ENCODE measurements at regions not wholly inside any gene's neighbourhood (a gene's known extent, or its start where the extent isn't known, plus 50 kb on each side); places are given as distances from the start of the nearest gene placed in this dataset.

DNA sequence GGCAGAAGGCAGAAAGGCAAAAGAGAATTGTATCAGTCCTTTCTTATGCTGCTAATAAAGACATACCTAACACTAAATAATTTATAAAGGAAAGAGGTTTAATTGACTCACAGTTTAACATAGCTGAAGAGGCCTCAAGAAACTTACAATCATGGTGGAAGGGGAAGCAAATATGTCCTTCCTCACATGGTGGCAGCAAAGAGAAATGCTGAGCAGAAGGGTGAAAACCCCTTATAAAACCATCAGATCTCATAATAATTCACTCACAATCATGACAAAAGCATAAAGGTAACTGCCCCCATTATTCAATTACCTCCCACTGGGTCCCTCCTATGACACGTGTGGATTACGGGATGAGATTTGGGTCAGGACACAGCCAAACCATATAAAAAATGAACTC, 312.5 kb upstream of the PTGER4 start:
- H3K4me1 Mint-ChIP-seq (ENCODE audit: low read depth), result no peaks in the 10 kb centered on the region
- TF ChIP-seq, protein P1, sequence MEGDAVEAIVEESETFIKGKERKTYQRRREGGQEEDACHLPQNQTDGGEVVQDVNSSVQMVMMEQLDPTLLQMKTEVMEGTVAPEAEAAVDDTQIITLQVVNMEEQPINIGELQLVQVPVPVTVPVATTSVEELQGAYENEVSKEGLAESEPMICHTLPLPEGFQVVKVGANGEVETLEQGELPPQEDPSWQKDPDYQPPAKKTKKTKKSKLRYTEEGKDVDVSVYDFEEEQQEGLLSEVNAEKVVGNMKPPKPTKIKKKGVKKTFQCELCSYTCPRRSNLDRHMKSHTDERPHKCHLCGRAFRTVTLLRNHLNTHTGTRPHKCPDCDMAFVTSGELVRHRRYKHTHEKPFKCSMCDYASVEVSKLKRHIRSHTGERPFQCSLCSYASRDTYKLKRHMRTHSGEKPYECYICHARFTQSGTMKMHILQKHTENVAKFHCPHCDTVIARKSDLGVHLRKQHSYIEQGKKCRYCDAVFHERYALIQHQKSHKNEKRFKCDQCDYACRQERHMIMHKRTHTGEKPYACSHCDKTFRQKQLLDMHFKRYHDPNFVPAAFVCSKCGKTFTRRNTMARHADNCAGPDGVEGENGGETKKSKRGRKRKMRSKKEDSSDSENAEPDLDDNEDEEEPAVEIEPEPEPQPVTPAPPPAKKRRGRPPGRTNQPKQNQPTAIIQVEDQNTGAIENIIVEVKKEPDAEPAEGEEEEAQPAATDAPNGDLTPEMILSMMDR (IDR thresholded peaks at IDR 0.05), result peak; percentile 66
- no peak overlapping the region for H3K4me3 Mint-ChIP-seq (ENCODE audit: unreplicated experiment)
- no peak overlapping the region for H3K27ac Mint-ChIP-seq (ENCODE audit: unreplicated experiment)
- peaks cover 2% of the 10 kb centered on the region for H3K36me3 Mint-ChIP-seq (ENCODE audit: low read depth)
- no peaks in the 10 kb centered on the region for H3K27me3 Mint-ChIP-seq (ENCODE audit: low read depth)
- no peak for DNase-seq (ENCODE audit: low spot score)
- peaks cover 17% of the 10 kb centered on the region for H3K9me3 Mint-ChIP-seq (ENCODE audit: low read depth)

DNA sequence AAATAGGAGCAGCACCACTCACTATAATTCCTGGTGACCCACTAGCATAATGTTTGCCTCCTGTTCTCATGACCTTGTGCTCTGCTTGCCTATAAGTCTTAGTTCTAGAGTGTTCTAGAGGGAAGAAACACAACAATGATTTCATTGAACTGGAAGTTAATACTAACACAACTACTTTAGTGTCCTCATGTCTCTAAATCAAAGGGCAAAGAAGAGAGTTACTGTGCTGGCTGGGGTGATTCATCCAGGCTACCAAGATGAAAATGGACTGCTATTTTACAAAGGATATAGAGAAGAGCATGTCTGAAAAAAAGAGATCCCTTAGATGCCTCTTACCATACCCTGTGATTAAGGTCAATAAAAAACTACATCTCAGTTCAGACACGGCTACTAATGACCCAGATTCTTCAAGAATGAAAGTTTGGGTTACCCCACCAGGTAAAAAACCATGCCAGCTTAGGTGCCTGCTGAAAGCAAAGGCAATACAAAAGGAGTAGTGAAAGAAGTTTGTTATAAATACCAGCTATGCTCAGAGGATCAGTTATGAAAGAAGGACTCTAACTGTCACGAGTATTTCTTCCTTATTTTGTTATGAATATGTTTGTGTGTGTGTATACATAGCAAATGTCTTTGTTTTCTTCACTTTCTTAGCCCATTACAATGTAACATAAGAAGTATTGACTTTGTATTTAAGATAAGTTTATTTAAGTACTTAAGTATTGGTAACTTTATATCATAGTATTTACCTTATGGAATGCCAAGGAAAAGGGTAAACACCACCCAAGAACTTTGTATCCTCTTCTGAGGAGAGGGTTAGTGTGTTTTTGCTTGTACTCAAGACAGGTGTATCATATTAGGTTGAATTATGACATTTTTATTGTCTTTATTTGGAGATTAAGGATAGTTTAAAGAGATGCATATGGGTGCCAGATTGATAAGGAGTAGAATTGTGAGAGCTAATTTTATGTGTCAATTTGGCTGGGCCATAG, 314.1 kb upstream of the PTGER4 start:
- Mint-ChIP-seq H3K27me3 (ENCODE audit: low read depth) (peaks cover 6% of the 10 kb centered on the region), H3K4me3 (ENCODE audit: unreplicated experiment) (no peak overlapping the region), H3K27ac (ENCODE audit: unreplicated experiment) (no peak overlapping the region), H3K4me1 (ENCODE audit: low read depth) (no peaks in the 10 kb centered on the region), H3K9me3 (ENCODE audit: low read depth) (peaks cover 11% of the 10 kb centered on the region), H3K36me3 (ENCODE audit: low read depth) (peaks cover 2% of the 10 kb centered on the region)
- TF ChIP-seq, protein P1 (IDR thresholded peaks at IDR 0.05), result no peak
- DNase-seq (ENCODE audit: low spot score), result no peak

DNA sequence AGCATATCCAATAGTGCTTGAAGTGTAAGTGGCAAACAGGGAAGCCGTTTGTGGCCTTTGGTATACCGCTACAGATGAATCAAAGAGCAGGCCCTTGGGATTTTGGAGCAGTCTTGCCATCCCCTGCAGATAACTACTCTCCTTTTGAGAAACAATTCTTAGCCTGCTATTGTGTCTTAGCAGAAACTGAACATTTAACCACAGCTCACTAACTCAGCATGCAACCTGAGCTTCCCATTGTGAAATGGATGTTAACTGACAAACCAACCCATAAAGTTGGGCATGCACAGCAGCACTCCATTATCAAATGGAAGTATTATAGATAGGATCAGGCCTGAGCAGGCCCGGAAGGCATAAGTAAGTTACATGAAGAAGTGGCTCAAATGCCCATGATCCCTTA, 315.3 kb upstream of the PTGER4 start:
- Mint-ChIP-seq H3K27me3 (ENCODE audit: low read depth) (peaks cover 6% of the 10 kb centered on the region), H3K36me3 (ENCODE audit: low read depth) (peaks cover 2% of the 10 kb centered on the region), H3K4me3 (ENCODE audit: unreplicated experiment) (no peak overlapping the region), H3K27ac (ENCODE audit: unreplicated experiment) (no peak overlapping the region), H3K4me1 (ENCODE audit: low read depth) (no peaks in the 10 kb centered on the region), H3K9me3 (ENCODE audit: low read depth) (peaks cover 8% of the 10 kb centered on the region)
- no peak for DNase-seq (ENCODE audit: low spot score)
- TF ChIP-seq, protein P1 (IDR thresholded peaks at IDR 0.05), result no peak

DNA sequence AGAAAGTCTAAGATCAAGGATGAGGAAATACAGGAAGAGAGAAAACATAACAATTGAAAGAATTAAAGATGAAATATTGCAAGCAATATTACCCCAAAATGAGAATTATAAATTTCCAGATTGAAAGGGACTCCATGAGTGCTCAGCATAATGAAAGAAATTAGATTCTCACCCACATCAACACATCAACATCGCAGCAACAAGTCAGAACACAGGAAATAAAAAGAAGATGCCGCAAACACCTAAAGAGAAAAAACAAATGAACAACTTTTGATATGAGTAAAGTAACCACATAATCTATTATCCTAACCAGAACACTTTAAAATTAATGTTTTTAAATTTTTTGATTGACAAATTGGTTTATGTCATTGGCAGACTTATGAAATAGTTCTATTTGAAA, 318.3 kb upstream of the PTGER4 start:
- H3K27me3 Mint-ChIP-seq (ENCODE audit: low read depth), result peaks cover 6% of the 10 kb centered on the region
- H3K36me3 Mint-ChIP-seq (ENCODE audit: low read depth), result peaks cover 2% of the 10 kb centered on the region
- H3K9me3 Mint-ChIP-seq (ENCODE audit: low read depth), result peaks cover 8% of the 10 kb centered on the region
- H3K27ac Mint-ChIP-seq (ENCODE audit: unreplicated experiment), result no peak overlapping the region
- no peak for DNase-seq (ENCODE audit: low spot score)
- H3K4me3 Mint-ChIP-seq (ENCODE audit: unreplicated experiment), result no peak overlapping the region
- H3K4me1 Mint-ChIP-seq (ENCODE audit: low read depth), result no peaks in the 10 kb centered on the region
- TF ChIP-seq, protein P1 (IDR thresholded peaks at IDR 0.05), result no peak

DNA sequence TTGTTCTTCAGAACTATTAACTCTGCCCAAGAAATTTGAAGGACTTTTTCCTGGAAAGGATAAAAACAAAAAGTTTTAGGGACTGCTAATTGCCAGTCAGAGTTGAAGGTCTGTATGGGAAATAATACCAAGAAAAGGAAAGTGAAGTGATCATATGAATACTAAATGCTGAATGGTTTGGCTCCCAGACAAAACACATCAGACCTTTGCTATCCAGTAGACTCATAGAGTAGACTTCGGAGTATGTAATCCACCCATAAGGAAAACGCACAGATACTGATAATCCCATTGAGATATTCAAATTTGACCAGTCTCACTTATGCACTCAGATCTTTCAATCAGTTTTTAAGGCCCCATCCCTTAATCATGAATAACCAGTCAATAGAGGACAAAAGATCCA, 319.0 kb upstream of the PTGER4 start:
- no peak for DNase-seq (ENCODE audit: low spot score)

More for the DNA sequence above, 319.0 kb upstream of the PTGER4 start:
- TF ChIP-seq, protein P1 (IDR thresholded peaks at IDR 0.05), result no peak
- H3K4me1 Mint-ChIP-seq (ENCODE audit: low read depth), result no peaks in the 10 kb centered on the region
- H3K9me3 Mint-ChIP-seq (ENCODE audit: low read depth), result peaks cover 8% of the 10 kb centered on the region
- peaks cover 2% of the 10 kb centered on the region for H3K36me3 Mint-ChIP-seq (ENCODE audit: low read depth)
- no peak overlapping the region for H3K27ac Mint-ChIP-seq (ENCODE audit: unreplicated experiment)
- peaks cover 6% of the 10 kb centered on the region for H3K27me3 Mint-ChIP-seq (ENCODE audit: low read depth)
- no peak overlapping the region for H3K4me3 Mint-ChIP-seq (ENCODE audit: unreplicated experiment)
